NCI-H1105 treated with DMSO at 0.1 percent for 48 hours (cell line): ENCODE measurements at regions not wholly inside any gene's neighbourhood (a gene's known extent, or its start where the extent isn't known, plus 50 kb on each side); places are given as distances from the start of the nearest gene placed in this dataset.
"Not testable (repeated sequence)": the region's sequence is repeated elsewhere in the genome, so short reads cannot be mapped to it uniquely, and the experiment has no call there.

ENCODE experiments used
- DNase-seq: peaks from one replicate; lab custom pipeline; 2025; lab: John Stamatoyannopoulos, UW

DNA sequence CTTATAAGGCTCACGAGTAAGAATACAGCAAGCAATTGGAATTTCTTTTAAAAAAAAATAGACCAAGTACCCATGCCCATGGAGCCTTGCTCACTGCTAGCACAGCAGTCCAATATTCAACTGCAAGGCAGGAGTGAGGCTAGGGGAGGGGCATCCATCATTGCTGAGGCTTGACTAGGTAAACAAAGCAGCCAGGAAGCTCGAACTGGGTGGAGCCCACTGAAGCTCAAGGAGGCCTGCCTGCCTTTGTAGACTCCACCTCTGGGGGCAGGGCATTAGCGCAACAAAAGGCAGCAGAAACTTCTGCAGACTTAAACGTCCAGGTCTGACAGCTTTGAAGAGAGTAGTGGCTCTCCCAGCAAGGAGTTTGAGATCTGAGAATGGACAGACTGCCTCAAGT is 84.0 kb upstream of the STEAP1 start:
- DNase-seq: not testable (repeated sequence)

GRCh38 chr7:90078921-90079320 is 75.3 kb upstream of the STEAP1 start:
- no peak for DNase-seq

- DNase-seq: no peak
These were observed 72.6 kb upstream of the STEAP1 start for GRCh38 chr7:90081621-90082020.

- no peak for DNase-seq
These were observed 61.8 kb upstream of the STEAP1 start for GRCh38 chr7:90092506-90092905.

- no peak for DNase-seq
These were observed 60.2 kb upstream of the STEAP1 start for GRCh38 chr7:90094030-90094429.
